H1 (cell line): ENCODE measurements at regions not wholly inside any gene's neighbourhood (a gene's known extent, or its start where the extent isn't known, plus 50 kb on each side); places are given as distances from the start of the nearest gene placed in this dataset.

Experiments used
- CTCF ChIA-PET: fragments of 300-600 bp; sonication (Branson Sonifier 250); formaldehyde crosslinking; loops from one replicate; lab custom pipeline; 2021; ENCODE audit not compliant: partially characterized antibody; lab: Charles Lee
- POLR2A ChIA-PET: fragments of 300-600 bp; sonication (Branson Sonifier 250); formaldehyde crosslinking; loops from one replicate; lab custom pipeline; 2021; ENCODE audit warnings: inconsistent platforms; ENCODE audit not compliant: partially characterized antibody; lab: Charles Lee
- DNase-seq, 2 experiments: peaks; one replicate each; pipeline versions ENCODE4 v3.0.0 to v3.0.0-alpha.2; 2010 to 2022; ENCODE audit warnings: low spot score in 2 of 2, low read depth in 1 of 2, mixed read lengths in 1 of 2
- FAIRE-seq: peaks from 2 replicates; lab custom pipeline; 2011; peaks lifted over from hg19 to GRCh38; lab: Jason Lieb, UNC
- H2AFZ ChIP-seq: 2 replicates; pipeline ENCODE4 v1.8.1; 2012; ENCODE audit warnings: low read length, inconsistent platforms
- H2AK5ac ChIP-seq: 2 replicates; pipeline ENCODE4 v1.6.1; 2013; ENCODE audit warnings: low read depth, low read length
- H2BK120ac ChIP-seq: replicated peaks from 2 replicates; pipeline ENCODE3; 2013; ENCODE audit warnings: low read depth, low read length, inconsistent platforms
- H2BK12ac ChIP-seq: 2 replicates; pipeline ENCODE4 v1.6.1; 2013; ENCODE audit warnings: low read depth, low read length
- H2BK15ac ChIP-seq: 2 replicates; pipeline ENCODE4 v1.6.1; 2013; ENCODE audit warnings: low read length
- H2BK20ac ChIP-seq: 2 replicates; pipeline ENCODE4 v1.6.1; 2013; ENCODE audit warnings: low read length
- H2BK5ac ChIP-seq: 2 replicates; pipeline ENCODE4 v1.6.1; 2013; ENCODE audit warnings: low read depth, low read length
- H3K14ac ChIP-seq: 2 replicates; pipeline ENCODE4 v1.6.1; 2013; ENCODE audit warnings: inconsistent platforms; ENCODE audit not compliant: insufficient read length
- H3K18ac ChIP-seq: 2 replicates; pipeline ENCODE4 v1.6.1; 2013; ENCODE audit warnings: low read length; ENCODE audit errors: extremely low read depth
- H3K23ac ChIP-seq: 2 replicates; pipeline ENCODE4 v1.6.1; 2013; ENCODE audit warnings: inconsistent platforms; ENCODE audit not compliant: insufficient read length
- H3K23me2 ChIP-seq: 2 replicates; pipeline ENCODE4 v1.6.1; 2013; ENCODE audit warnings: low read depth, low read length
- H3K27ac ChIP-seq: 2 replicates; pipeline ENCODE4 v1.6.1; 2011; ENCODE audit warnings: low read depth, low read length, inconsistent platforms
- H3K27me3 ChIP-seq, 4 experiments: replicated peaks in 1 of 4; 1 replicate in 1 of 4; 2 replicates in 3 of 4; pipeline versions ENCODE4 v1.6.1 to v1.8.1; 2011 to 2013; ENCODE audit warnings: low read length in 3 of 4, mild to moderate bottlenecking in 3 of 4, inconsistent platforms in 2 of 4, mixed read lengths in 2 of 4, moderate library complexity in 1 of 4; ENCODE audit not compliant: control insufficient read depth in 3 of 4, insufficient read depth in 3 of 4; ENCODE audit errors: extremely low read depth in 1 of 4
- H3K36me3 ChIP-seq, 4 experiments: 2 replicates each; pipeline versions ENCODE4 v1.6.1 to v1.8.1; 2011 to 2013; ENCODE audit warnings: mild to moderate bottlenecking in 4 of 4, low read length in 3 of 4, moderate library complexity in 2 of 4, control low read depth in 1 of 4, inconsistent platforms in 1 of 4; ENCODE audit not compliant: insufficient read depth in 4 of 4, control insufficient read depth in 2 of 4
- H3K4ac ChIP-seq: replicated peaks from 2 replicates; pipeline ENCODE3; 2013; ENCODE audit warnings: low read length, low read depth, mixed read lengths, inconsistent platforms; ENCODE audit not compliant: insufficient read length
- H3K4me1 ChIP-seq, 4 experiments: replicated peaks in 1 of 4; 1 replicate in 1 of 4; 2 replicates in 3 of 4; pipeline versions ENCODE4 v1.6.1 to v1.8.1; 2011 to 2013; ENCODE audit warnings: low read length in 3 of 4, inconsistent platforms in 2 of 4, mixed read lengths in 1 of 4; ENCODE audit not compliant: insufficient read depth in 4 of 4, control insufficient read depth in 3 of 4
- H3K4me2 ChIP-seq, 2 experiments: 2 replicates each; pipeline versions ENCODE4 v1.6.1 to v1.8.1; 2011 to 2013; ENCODE audit warnings: low read depth in 2 of 2, low read length in 2 of 2, control low read depth in 1 of 2, inconsistent platforms in 1 of 2, mild to moderate bottlenecking in 1 of 2; ENCODE audit not compliant: insufficient read depth in 1 of 2
- H3K4me3 ChIP-seq, 4 experiments: fragments of 200-600, 300-600 bp in 1 of 4; sonication (generic), shearing (Covaris generic), sonication (Bioruptor Twin) in 1 of 4; 2 replicates each; pipeline versions ENCODE4 v1.5.1 to v1.8.1; 2011 to 2016; ENCODE audit warnings: low read length in 4 of 4, low read depth in 3 of 4, control low read depth in 2 of 4, inconsistent platforms in 2 of 4, mild to moderate bottlenecking in 2 of 4, mixed read lengths in 1 of 4, moderate library complexity in 1 of 4; ENCODE audit not compliant: insufficient read depth in 2 of 4; ENCODE audit errors: extremely low read depth in 1 of 4
- H3K56ac ChIP-seq: replicated peaks from 2 replicates; pipeline ENCODE3; 2013; ENCODE audit warnings: low read depth, mild to moderate bottlenecking, mixed read lengths, low read length, inconsistent platforms; ENCODE audit not compliant: insufficient read length
- H3K79me1 ChIP-seq: 2 replicates; pipeline ENCODE4 v1.6.1; 2013; ENCODE audit warnings: low read depth, low read length, control low read depth
- H3K79me2 ChIP-seq, 2 experiments: 2 replicates each; pipeline versions ENCODE4 v1.6.1 to v1.8.1; 2012 to 2013; ENCODE audit warnings: low read length in 2 of 2, mild to moderate bottlenecking in 2 of 2, inconsistent platforms in 1 of 2; ENCODE audit not compliant: insufficient read depth in 2 of 2, control insufficient read depth in 1 of 2
- H3K9ac ChIP-seq, 4 experiments: replicated peaks in 1 of 4; 1 replicate in 1 of 4; 2 replicates in 3 of 4; pipeline versions ENCODE4 v1.6.1 to v1.8.1; 2011 to 2013; ENCODE audit warnings: low read depth in 3 of 4, low read length in 3 of 4, control low read depth in 2 of 4, mild to moderate bottlenecking in 2 of 4, moderate library complexity in 2 of 4, inconsistent platforms in 1 of 4; ENCODE audit errors: extremely low read depth in 1 of 4
- H3K9me3 ChIP-seq, 2 experiments: 2 replicates each; pipeline versions ENCODE4 v1.6.1 to v1.8.1; 2012 to 2013; ENCODE audit warnings: mild to moderate bottlenecking in 2 of 2, moderate library complexity in 2 of 2, control low read depth in 1 of 2, inconsistent platforms in 1 of 2, low read depth in 1 of 2, low read length in 1 of 2, mixed read lengths in 1 of 2; ENCODE audit not compliant: insufficient read depth in 2 of 2
- H4K20me1 ChIP-seq, 2 experiments: replicated peaks in 1 of 2; 2 replicates each; pipeline versions ENCODE3 to v1.8.1; 2011 to 2013; ENCODE audit warnings: inconsistent platforms in 2 of 2, low read length in 2 of 2, mild to moderate bottlenecking in 1 of 2; ENCODE audit not compliant: insufficient read depth in 2 of 2, control insufficient read depth in 1 of 2
- H4K5ac ChIP-seq: 2 replicates; pipeline ENCODE4 v1.6.1; 2013; ENCODE audit warnings: low read length, low read depth, mixed read lengths, inconsistent platforms; ENCODE audit not compliant: insufficient read length
- H4K8ac ChIP-seq: 2 replicates; pipeline ENCODE4 v1.8.0; 2013; ENCODE audit warnings: mild to moderate bottlenecking, moderate library complexity, low read length, inconsistent platforms; ENCODE audit not compliant: insufficient read depth; ENCODE audit errors: extremely low read depth
- H4K91ac ChIP-seq: replicated peaks from 2 replicates; pipeline ENCODE3; 2013; ENCODE audit warnings: low read length, mixed read lengths, inconsistent platforms; ENCODE audit not compliant: insufficient read length
- ASH2L ChIP-seq: fragments of 200-600, 300-600 bp; sonication (generic); IDR thresholded peaks from one replicate; pipeline ENCODE4 v1.7.1; 2017; ENCODE audit warnings: low read length
- ATF3 ChIP-seq: IDR thresholded peaks from 2 replicates; pipeline ENCODE4 v1.6.1; 2011; ENCODE audit warnings: low read depth, mild to moderate bottlenecking, low read length; ENCODE audit not compliant: insufficient read depth
- BCL11A ChIP-seq, 2 experiments: IDR thresholded peaks; one replicate each; pipeline ENCODE4 v1.6.1; 2011; ENCODE audit warnings: low read depth in 2 of 2, low read length in 2 of 2, mild to moderate bottlenecking in 2 of 2
- CREB1 ChIP-seq: IDR thresholded peaks from 2 replicates; pipeline ENCODE4 v1.6.1; 2012; ENCODE audit warnings: inconsistent platforms
- HDAC6 ChIP-seq: IDR thresholded peaks from one replicate; pipeline ENCODE4 v1.7.1; 2012; ENCODE audit warnings: low read depth, mild to moderate bottlenecking, inconsistent platforms, low read length, moderate library complexity
- KDM1A ChIP-seq: fragments of 200-600, 300-600 bp; sonication (generic); IDR thresholded peaks from 2 replicates; pipeline ENCODE4 v1.7.1; 2016; ENCODE audit warnings: mild to moderate bottlenecking, low read length, borderline replicate concordance
- KDM5A ChIP-seq: fragments of 200-600 bp; IDR thresholded peaks from 2 replicates; pipeline ENCODE4 v1.7.1; 2012; ENCODE audit warnings: mild to moderate bottlenecking, low read length, inconsistent platforms, mixed read lengths
- MAFK ChIP-seq: IDR thresholded peaks from 2 replicates; pipeline ENCODE4 v1.6.1; 2012; ENCODE audit warnings: low read depth, mild to moderate bottlenecking, improper control_type of control experiment, low read length
- MAX ChIP-seq: IDR thresholded peaks from 2 replicates; pipeline ENCODE4 v1.6.1; 2012; ENCODE audit warnings: inconsistent platforms
- NANOG ChIP-seq: IDR thresholded peaks from 2 replicates; pipeline ENCODE4 v1.6.1; 2011; ENCODE audit warnings: low read length, low read depth, mild to moderate bottlenecking, inconsistent platforms; ENCODE audit not compliant: insufficient read depth, poor library complexity, severe bottlenecking
- RAD21 ChIP-seq, 2 experiments: IDR thresholded peaks in 1 of 2; conservative IDR thresholded peaks in 1 of 2; 2 replicates each; pipeline ENCODE4 v1.6.1; 2011; ENCODE audit warnings: low read depth in 2 of 2, low read length in 2 of 2, improper control_type of control experiment in 1 of 2, inconsistent platforms in 1 of 2, mild to moderate bottlenecking in 1 of 2, moderate library complexity in 1 of 2
- SIRT6 ChIP-seq: IDR thresholded peaks from one replicate; pipeline ENCODE4 v1.7.1; 2012; ENCODE audit warnings: low read length, inconsistent platforms
- SIX5 ChIP-seq: IDR thresholded peaks from 2 replicates; pipeline ENCODE4 v1.6.1; 2011; ENCODE audit warnings: mild to moderate bottlenecking, low read depth, low read length
- SRF ChIP-seq: IDR thresholded peaks from 2 replicates; pipeline ENCODE4 v1.6.1; 2011; ENCODE audit warnings: mild to moderate bottlenecking, low read depth, low read length, moderate library complexity
- TBP ChIP-seq: IDR thresholded peaks from 2 replicates; pipeline ENCODE4 v1.6.1; 2011; ENCODE audit warnings: low read depth, low read length, improper control_type of control experiment
- WGBS, 2 experiments: shearing (Covaris generic) in 1 of 2; methylation state at CpG; one replicate each; pipeline versions ENCODE4 v1.1.6 to v1.1.7; 2013 to 2015; ENCODE audit warnings: low lambda C conversion rate in 2 of 2, mixed read lengths in 2 of 2, inconsistent platforms in 1 of 2, low coverage in 1 of 2, missing lambda C conversion rate in 1 of 2; ENCODE audit not compliant: insufficient replicate concordance in 2 of 2, insufficient coverage in 1 of 2, insufficient read length in 1 of 2; ENCODE audit errors: extremely low coverage in 1 of 2, missing lambda C conversion rate in 1 of 2; 5-methylcytosine and 5-hydroxymethylcytosine counted together

GRCh38 chr3:55246033-55246432 lies 241.1 kb downstream of the WNT5A start:
- no peak overlapping the region for H3K4me2 ChIP-seq
- FAIRE-seq (no peak), DNase-seq (no peak)
- H3K23me2 ChIP-seq: no peaks in the 10 kb centered on the region
- H3K4me1 ChIP-seq: no peaks in the 10 kb centered on the region
- no peaks in the 10 kb centered on the region for H3K27me3 ChIP-seq
- H3K27ac ChIP-seq: no peak overlapping the region
- no peak overlapping the region for H4K5ac ChIP-seq
- H4K8ac ChIP-seq: no peak overlapping the region
- 73% methylated on average over 5 of the region's 5 CpGs; no CpG with 5 or more reads in 1 of the 2 experiments for WGBS, 2 experiments
- H3K9ac ChIP-seq: no peak overlapping the region
- H3K4me3 ChIP-seq: no peak overlapping the region
- H3K36me3 ChIP-seq: no peaks in the 10 kb centered on the region
- no peaks in the 10 kb centered on the region for H3K79me1 ChIP-seq
- H2BK12ac ChIP-seq: no peak overlapping the region
- H2AK5ac ChIP-seq: no peak overlapping the region
- POLR2A ChIA-PET: no interaction called here
- CTCF ChIA-PET: no interaction called here
- no peak overlapping the region for H2BK15ac ChIP-seq
- H3K23ac ChIP-seq: no peak overlapping the region
- H4K91ac ChIP-seq: no peak overlapping the region
- H2AFZ ChIP-seq: no peak overlapping the region
- no peak overlapping the region for H2BK120ac ChIP-seq
- no peak overlapping the region for H3K56ac ChIP-seq
- H3K79me2 ChIP-seq: no peaks in the 10 kb centered on the region
- TF ChIP-seq NANOG: no peak
- no peak for TF ChIP-seq KDM5A
- TF ChIP-seq MAX: no peak
- TF ChIP-seq HDAC6: no peak
- TF ChIP-seq TBP: no peak
- TF ChIP-seq SRF: no peak
- no peak for TF ChIP-seq MAFK
- no peak for TF ChIP-seq ATF3
- TF ChIP-seq ASH2L: no peak
- TF ChIP-seq CREB1: no peak
- TF ChIP-seq SIX5: no peak
- no peak for TF ChIP-seq SIRT6
- no peak for TF ChIP-seq BCL11A (IDR thresholded peaks at IDR 0.05; ENCODE audit: low read depth in 2 of 2, low read length in 2 of 2)
- TF ChIP-seq KDM1A: no peak
- no peak for TF ChIP-seq RAD21 (IDR thresholded peaks at IDR 0.05 in 1 of 2, conservative IDR thresholded peaks at IDR 0.05 in 1 of 2; ENCODE audit: low read depth in 2 of 2, low read length in 2 of 2)
- no peak overlapping the region for H2BK5ac ChIP-seq
- no peak overlapping the region for H3K18ac ChIP-seq
- no peak overlapping the region for H2BK20ac ChIP-seq
- H3K14ac ChIP-seq: no peak overlapping the region
- H3K9me3 ChIP-seq: peaks cover 0 to 7% of the 10 kb centered on the region in 2 experiments; a peak in 1 of 4 replicates
- no peak overlapping the region for H3K4ac ChIP-seq
- no peaks in the 10 kb centered on the region for H4K20me1 ChIP-seq
